Activated naive CD4-positive, alpha-beta T cell treated with anti-CD3 and anti-CD28 coated beads, Interleukin-2, amount 50 U/mL, for 24 hours (primary cell): ENCODE measurements at regions not wholly inside any gene's neighbourhood (a gene's known extent, or its start where the extent isn't known, plus 50 kb on each side); places are given as distances from the start of the nearest gene placed in this dataset.
"Not testable (repeated sequence)": the region's sequence is repeated elsewhere in the genome, so short reads cannot be mapped to it uniquely, and the experiment has no call there.

ENCODE experiments used
- H3K27ac Mint-ChIP-seq: one replicate; pipeline ENCODE4 v1.8.0; 2021; ENCODE audit warnings: mild to moderate bottlenecking, mixed read lengths
- H3K27me3 Mint-ChIP-seq: one replicate; pipeline ENCODE4 v1.8.0; 2021; ENCODE audit warnings: mixed read lengths
- H3K36me3 Mint-ChIP-seq: one replicate; pipeline ENCODE4 v1.8.0; 2021; ENCODE audit warnings: mixed read lengths
- H3K4me1 Mint-ChIP-seq: one replicate; pipeline ENCODE4 v1.8.0; 2021; ENCODE audit warnings: mixed read lengths
- H3K4me3 Mint-ChIP-seq: one replicate; pipeline ENCODE4 v1.8.0; 2021; ENCODE audit warnings: mild to moderate bottlenecking, mixed read lengths
- H3K9me3 Mint-ChIP-seq: one replicate; pipeline ENCODE4 v1.8.0; 2021; ENCODE audit warnings: mixed read lengths

DNA sequence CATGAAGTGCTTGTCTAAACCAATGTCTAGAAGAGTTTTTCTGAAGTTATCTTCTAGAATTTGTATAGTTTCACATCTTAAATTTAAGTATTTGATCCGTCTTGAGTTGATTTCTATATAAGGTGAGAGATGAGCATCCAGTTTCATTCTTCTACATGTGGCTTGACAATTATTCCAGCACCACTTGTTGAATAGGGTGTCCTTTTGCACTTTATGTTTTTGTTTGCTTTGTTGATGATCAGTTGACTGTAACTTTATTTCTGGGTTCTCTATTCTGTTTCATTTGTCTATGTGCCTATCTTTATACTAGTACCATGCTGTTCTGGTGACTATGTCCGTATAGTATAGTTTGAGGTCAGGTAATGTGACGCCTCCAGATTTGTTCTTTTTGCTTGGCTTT, 426.6 kb upstream of the CHRM2 start:
- H3K4me1 Mint-ChIP-seq, result no peaks in the 10 kb centered on the region
- H3K4me3 Mint-ChIP-seq, result no peak overlapping the region
- peaks cover 31% of the 10 kb centered on the region for H3K9me3 Mint-ChIP-seq
- H3K27ac Mint-ChIP-seq, result no peak overlapping the region
- no peaks in the 10 kb centered on the region for H3K27me3 Mint-ChIP-seq
- H3K36me3 Mint-ChIP-seq, result no peaks in the 10 kb centered on the region

DNA sequence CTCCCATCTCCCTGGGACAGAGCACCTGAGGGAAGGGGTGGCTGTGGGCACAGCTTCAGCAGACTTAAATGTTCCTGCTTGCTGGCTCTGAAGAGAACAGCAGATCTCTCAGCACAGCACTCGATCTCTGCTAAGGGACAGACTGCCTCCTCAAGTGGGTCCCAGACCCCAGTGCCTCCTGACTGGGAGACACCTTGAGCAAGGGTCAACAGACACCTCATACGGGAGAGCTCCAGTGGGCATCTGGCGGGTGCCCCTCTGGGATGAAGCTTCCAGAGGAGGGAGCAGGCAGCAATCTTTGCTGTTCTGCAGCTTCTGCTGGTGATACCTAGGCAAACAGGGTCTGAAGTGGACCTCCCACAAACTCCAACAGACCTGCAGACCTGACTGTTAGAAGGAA, 436.7 kb upstream of the CHRM2 start:
- H3K9me3 Mint-ChIP-seq, H3K27ac Mint-ChIP-seq, H3K4me3 Mint-ChIP-seq, H3K27me3 Mint-ChIP-seq, H3K36me3 Mint-ChIP-seq, H3K4me1 Mint-ChIP-seq: not testable (repeated sequence)

DNA sequence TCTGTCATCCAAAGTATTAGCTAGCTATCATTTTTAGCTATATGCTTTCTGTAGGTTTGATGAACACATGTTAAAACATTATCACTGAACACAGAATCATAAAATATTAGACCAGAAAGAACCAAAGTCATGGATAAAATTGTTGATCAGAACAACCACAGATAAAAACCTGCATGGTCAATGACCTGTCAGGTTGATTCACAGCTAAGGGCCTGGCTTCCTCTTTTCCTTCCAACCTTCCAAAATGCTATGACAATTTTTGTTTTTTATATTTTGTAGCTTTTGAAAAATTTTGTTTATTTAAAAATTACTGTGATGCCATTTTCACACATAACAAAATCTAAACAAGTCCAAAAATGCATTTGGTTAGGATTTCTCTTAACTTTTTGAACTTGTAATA, 444.4 kb upstream of the CHRM2 start:
- no peak overlapping the region for H3K27ac Mint-ChIP-seq
- H3K36me3 Mint-ChIP-seq, result no peaks in the 10 kb centered on the region
- no peaks in the 10 kb centered on the region for H3K27me3 Mint-ChIP-seq
- H3K4me3 Mint-ChIP-seq, result no peak overlapping the region
- H3K4me1 Mint-ChIP-seq, result no peaks in the 10 kb centered on the region
- H3K9me3 Mint-ChIP-seq, result peaks cover 16% of the 10 kb centered on the region

DNA sequence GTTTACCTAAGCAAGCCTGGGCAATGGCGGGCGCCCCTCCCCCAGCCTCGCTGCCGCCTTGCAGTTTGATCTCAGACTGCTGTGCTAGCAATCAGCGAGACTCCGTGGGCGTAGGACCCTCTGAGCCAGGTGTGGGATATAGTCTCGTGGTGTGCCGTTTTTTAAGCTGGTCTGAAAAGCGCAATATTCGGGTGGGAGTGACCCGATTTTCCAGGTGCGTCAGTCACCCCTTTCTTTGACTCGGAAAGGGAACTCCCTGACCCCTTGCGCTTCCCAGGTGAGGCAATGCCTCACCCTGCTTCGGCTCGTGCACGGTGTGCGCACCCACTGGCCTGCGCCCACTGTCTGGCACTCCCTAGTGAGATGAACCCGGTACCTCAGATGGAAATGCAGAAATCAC, 442.6 kb upstream of the MTPN start:
- not testable (repeated sequence) for H3K27me3 Mint-ChIP-seq, H3K4me1 Mint-ChIP-seq, H3K36me3 Mint-ChIP-seq, H3K4me3 Mint-ChIP-seq, H3K27ac Mint-ChIP-seq
- H3K9me3 Mint-ChIP-seq, result peaks cover 10% of the 10 kb centered on the region

DNA sequence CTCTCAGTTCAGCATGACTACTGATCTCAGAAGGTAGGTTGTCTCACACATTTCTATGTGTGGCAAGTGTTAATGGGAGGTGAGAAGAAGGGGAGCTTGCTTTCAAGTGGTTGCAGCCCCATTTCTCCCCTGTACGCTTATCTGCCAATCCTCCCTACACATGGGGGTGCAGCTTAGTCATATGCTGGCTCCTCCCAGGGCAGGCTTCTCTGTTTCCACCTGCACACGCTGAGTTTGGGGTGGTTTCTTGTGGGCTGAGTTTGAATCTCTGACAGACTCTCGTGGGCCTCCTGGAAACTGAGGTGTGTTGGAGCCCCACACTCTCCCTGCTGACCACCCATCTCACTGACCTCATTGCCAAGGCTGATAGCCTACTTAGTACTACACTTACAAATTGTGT, 435.8 kb upstream of the MTPN start:
- Mint-ChIP-seq H3K27me3 (no peaks in the 10 kb centered on the region), H3K9me3 (no peaks in the 10 kb centered on the region), H3K36me3 (no peaks in the 10 kb centered on the region), H3K27ac (no peak overlapping the region), H3K4me3 (no peak overlapping the region), H3K4me1 (no peaks in the 10 kb centered on the region)

DNA sequence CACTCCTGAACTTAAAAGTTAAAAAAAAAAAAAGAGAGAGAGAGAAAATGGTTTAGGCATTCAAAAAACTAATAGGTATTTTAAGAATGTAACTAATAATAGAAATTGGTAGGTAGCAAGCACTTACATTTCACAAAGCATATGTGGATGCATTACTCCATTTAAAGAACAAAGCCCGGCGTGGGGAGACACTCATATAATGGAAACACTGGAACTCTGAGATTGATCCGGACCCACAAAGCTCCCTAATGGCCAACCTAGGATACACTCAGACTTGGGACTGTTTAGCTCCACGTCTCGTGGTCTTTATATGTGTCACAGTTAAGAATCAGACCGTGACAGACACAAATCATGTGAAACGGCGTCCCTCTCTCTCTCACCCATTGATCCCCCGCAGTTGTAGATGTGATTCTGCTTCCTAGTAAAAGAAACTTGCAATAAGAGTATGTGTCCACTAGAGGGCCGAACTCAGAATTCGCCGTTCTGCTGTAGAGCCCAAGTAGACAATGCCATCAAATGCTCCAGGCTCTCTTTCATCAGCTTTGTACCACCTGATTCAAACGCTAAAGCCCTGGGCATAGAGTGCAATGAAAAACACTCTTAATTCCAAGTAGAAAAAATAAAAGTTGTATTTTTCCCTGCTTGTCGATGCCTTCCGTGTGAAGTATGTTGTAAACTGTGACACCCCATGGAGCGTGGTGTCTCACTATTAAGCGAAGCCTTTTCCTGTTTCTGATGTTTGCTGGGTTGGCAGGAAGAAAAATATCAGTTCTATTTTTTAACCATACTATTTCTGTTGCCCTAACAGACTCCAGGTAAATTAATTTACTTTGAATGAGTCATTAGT, 429.0 kb upstream of the MTPN start:
- Mint-ChIP-seq H3K9me3 (peaks cover 4% of the 10 kb centered on the region), H3K27ac (no peak overlapping the region), H3K4me1 (peaks cover 10% of the 10 kb centered on the region), H3K4me3 (no peak overlapping the region), H3K27me3 (peaks cover 3% of the 10 kb centered on the region), H3K36me3 (no peaks in the 10 kb centered on the region)

DNA sequence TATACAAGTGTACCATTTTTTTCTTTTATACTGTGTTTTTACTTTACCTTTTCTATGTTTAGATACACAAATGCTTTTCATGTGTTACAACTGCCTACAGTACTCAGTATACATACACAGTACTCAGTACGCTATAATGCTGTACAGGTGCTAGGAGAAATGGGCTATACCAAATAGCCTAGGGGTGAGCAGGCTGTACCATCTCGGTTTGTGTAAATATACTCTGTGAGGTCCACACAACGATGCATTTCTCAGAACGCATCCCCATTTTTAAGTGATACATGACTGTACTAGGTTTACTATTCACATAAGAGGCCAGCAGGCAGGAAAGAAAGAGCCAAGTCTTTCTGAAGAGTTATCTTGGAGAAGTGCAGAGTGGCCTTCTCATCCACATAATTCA, 426.4 kb upstream of the MTPN start:
- H3K27me3 Mint-ChIP-seq, result peaks cover 3% of the 10 kb centered on the region
- peaks cover 10% of the 10 kb centered on the region for H3K4me1 Mint-ChIP-seq
- H3K36me3 Mint-ChIP-seq, result no peaks in the 10 kb centered on the region
- H3K27ac Mint-ChIP-seq, result no peak overlapping the region
- no peak overlapping the region for H3K4me3 Mint-ChIP-seq
- peaks cover 4% of the 10 kb centered on the region for H3K9me3 Mint-ChIP-seq

DNA sequence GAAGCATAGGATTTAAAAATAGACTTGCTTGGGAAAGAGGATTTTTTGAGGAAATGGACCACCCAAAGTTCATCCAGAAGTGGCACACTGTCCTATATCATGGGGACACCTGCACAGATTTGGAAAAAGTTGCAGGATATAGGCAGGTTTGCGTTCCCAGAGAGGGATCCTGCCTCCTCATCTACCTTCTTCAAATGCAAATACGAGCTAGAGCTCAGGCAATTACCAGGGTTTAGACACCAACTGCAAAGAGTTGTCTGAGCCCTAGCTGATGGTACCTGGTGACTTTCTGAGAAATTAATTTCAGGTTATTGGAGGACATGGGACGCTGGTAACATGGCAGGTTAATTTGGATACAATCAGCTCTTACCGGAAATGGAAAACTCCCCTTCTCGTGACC, 423.7 kb upstream of the MTPN start:
- Mint-ChIP-seq H3K27me3 (peaks cover 2% of the 10 kb centered on the region), H3K27ac (no peak overlapping the region), H3K4me1 (peaks cover 3% of the 10 kb centered on the region), H3K4me3 (no peak overlapping the region), H3K9me3 (peaks cover 4% of the 10 kb centered on the region), H3K36me3 (no peaks in the 10 kb centered on the region)

DNA sequence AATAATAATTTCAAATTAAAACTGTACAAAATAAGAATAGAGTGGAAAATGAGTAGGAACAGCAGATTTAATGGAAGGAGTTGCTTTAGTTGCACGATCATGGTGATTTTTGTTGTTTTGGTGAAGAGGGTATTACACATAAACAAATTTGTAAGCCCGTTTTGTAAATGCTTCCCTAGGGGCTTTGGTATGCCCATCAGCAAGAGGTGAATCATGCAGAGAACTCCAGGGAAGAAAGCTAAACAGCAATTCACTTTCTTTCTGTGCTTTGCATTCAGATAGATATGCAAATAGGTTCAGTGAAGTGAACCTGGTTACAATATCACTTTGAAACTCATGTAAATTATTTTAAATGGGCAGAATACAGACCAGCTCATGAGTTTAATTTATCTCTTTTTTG, 422.2 kb upstream of the MTPN start:
- Mint-ChIP-seq H3K4me3 (no peak overlapping the region), H3K4me1 (no peaks in the 10 kb centered on the region), H3K36me3 (no peaks in the 10 kb centered on the region), H3K27me3 (no peaks in the 10 kb centered on the region), H3K9me3 (no peaks in the 10 kb centered on the region), H3K27ac (no peak overlapping the region)

DNA sequence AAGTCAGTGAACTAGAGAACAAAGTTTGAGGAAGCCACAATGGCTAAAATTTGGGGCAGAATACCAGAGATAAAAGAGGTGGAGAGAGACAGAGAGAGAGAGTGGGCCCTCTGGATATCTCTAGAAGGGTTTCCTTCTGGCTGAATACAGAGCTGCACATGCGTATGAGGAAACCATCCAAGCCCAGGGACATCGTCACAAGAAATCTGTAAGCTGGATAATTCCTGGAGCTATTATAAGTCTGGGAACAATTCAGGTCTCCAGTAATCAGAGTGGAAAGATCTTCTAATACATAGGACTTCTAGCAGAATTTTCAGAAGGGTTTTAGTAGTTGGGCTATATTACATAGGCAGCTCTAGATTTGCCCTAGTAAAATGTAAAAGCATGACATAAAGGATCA, 415.7 kb upstream of the MTPN start:
- H3K27ac Mint-ChIP-seq, result no peak overlapping the region
- no peak overlapping the region for H3K4me3 Mint-ChIP-seq
- H3K9me3 Mint-ChIP-seq, result no peaks in the 10 kb centered on the region
- no peaks in the 10 kb centered on the region for H3K4me1 Mint-ChIP-seq
- H3K27me3 Mint-ChIP-seq, result no peaks in the 10 kb centered on the region
- no peaks in the 10 kb centered on the region for H3K36me3 Mint-ChIP-seq

DNA sequence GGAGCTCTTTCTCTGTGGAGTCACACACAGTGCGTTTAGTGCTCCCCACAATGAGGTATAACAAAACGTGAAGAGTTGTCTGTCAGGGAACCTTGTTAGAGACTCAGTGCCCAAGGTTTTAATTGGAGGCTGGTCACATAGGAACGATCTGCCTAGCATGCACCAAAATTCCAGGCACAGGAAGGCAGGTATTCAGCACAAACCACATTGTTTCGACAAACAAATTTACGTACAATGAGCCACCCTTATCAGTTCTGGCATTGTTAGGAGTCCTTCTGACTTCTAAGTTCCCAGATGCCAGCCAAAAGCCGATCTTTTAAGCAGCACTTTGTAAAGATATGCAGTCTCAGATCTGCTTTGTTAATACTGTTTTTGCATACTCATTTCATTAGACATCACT, 414.2 kb upstream of the MTPN start:
- Mint-ChIP-seq H3K27me3 (no peaks in the 10 kb centered on the region), H3K9me3 (no peaks in the 10 kb centered on the region), H3K4me1 (no peaks in the 10 kb centered on the region), H3K4me3 (no peak overlapping the region), H3K27ac (no peak overlapping the region), H3K36me3 (no peaks in the 10 kb centered on the region)

DNA sequence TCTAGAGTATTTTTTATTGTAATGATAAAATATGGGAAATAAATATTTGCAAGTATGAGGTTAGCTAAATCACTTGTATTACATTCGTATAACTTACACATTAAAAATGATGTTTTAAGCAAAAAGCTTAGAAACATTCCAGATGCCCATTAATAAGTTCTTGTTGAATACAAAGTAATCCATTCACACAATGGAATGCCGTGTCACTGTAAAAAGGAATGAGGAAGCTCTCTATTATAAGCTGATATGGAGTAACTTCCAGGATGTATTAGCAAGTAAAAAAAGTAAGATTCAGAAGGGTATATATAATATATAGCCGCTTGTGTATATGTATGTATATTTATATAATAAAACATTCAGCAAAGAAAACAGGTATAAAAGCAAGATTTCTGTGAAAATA, 412.8 kb upstream of the MTPN start:
- Mint-ChIP-seq H3K4me3 (no peak overlapping the region), H3K27ac (no peak overlapping the region), H3K36me3 (no peaks in the 10 kb centered on the region), H3K4me1 (no peaks in the 10 kb centered on the region), H3K9me3 (no peaks in the 10 kb centered on the region), H3K27me3 (no peaks in the 10 kb centered on the region)

DNA sequence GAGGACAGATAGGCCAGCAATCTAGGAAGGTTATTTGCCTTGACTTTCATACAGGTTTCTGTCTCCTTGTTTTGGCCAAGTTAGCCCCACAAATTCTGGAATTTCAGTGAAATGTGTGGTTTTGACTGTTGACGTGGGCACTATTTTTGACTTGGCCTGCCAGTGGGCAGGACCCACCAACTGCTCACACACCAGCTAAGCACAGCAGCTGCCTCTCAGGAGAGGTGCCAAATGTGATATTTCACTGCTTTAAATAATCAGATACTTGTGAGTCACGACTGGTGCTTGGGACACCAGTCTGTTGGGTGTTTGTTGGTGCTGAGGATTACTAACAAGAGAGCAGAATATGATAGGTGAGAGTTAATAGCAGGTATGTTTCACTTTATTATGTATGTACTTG, 409.7 kb upstream of the MTPN start:
- no peaks in the 10 kb centered on the region for H3K36me3 Mint-ChIP-seq
- no peaks in the 10 kb centered on the region for H3K4me1 Mint-ChIP-seq
- H3K9me3 Mint-ChIP-seq, result no peaks in the 10 kb centered on the region
- no peaks in the 10 kb centered on the region for H3K27me3 Mint-ChIP-seq
- no peak overlapping the region for H3K27ac Mint-ChIP-seq
- H3K4me3 Mint-ChIP-seq, result no peak overlapping the region

DNA sequence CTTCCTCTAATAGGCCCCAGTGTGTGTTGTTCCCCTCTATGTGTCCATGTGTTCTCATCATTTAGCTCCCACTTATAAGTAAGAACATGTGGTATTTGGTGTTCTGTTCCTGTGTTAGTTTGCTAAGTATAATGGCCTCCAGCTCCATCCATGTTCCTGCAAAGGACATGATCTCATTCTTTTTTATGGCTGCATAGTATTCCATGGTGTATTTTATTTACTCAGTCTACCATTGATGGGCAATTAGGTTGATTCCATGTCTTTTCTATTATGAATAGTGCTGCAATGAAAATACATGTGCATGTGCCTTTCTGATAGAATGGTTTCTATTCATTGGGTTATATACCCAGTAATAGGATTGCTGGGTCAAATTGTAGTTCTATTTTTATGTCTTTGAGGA, 394.2 kb upstream of the MTPN start:
- H3K4me3 Mint-ChIP-seq, H3K36me3 Mint-ChIP-seq, H3K9me3 Mint-ChIP-seq, H3K27me3 Mint-ChIP-seq, H3K4me1 Mint-ChIP-seq, H3K27ac Mint-ChIP-seq: not testable (repeated sequence)

DNA sequence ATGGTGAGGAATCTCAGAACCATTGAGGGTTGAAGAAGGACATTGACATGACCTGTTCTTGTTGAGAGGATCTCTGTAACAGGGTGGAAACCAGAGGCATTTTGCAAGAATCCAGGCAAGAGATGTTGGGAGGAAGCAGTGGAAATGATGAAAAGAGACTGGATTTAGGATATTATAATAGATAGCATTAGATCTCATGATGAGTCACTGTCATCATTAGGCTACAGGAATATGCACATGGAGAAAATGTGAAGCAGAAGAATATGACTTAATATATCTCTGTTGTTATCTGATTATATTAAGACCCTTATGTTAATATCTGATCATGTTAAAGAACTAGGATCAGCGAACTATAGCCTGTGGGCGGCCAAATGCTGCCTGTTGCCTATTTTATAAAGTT, 393.0 kb upstream of the MTPN start:
- Mint-ChIP-seq H3K9me3 (no peaks in the 10 kb centered on the region), H3K36me3 (no peaks in the 10 kb centered on the region), H3K4me1 (no peaks in the 10 kb centered on the region), H3K27me3 (no peaks in the 10 kb centered on the region), H3K4me3 (no peak overlapping the region), H3K27ac (no peak overlapping the region)

DNA sequence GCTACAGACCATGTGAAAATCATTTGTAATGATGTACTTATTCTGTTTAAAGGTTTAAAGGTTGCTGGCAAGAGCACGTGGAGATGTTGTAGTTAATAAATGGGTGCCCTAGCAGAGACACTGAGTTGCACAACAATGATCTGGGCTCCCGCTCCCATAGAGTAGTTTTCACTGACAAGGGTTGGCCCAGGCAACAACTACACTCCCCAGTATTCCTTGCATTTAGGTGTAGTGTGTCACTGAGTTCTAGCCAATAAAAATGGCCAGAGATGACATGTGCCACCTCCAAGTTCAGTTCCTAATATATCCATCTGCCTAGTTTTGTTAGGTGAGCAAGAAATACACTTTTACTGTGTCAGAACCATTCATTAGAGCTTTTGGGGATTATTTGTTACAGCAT, 392.1 kb upstream of the MTPN start:
- Mint-ChIP-seq H3K4me1 (no peaks in the 10 kb centered on the region), H3K36me3 (no peaks in the 10 kb centered on the region), H3K4me3 (no peak overlapping the region), H3K27ac (no peak overlapping the region), H3K9me3 (no peaks in the 10 kb centered on the region), H3K27me3 (no peaks in the 10 kb centered on the region)

DNA sequence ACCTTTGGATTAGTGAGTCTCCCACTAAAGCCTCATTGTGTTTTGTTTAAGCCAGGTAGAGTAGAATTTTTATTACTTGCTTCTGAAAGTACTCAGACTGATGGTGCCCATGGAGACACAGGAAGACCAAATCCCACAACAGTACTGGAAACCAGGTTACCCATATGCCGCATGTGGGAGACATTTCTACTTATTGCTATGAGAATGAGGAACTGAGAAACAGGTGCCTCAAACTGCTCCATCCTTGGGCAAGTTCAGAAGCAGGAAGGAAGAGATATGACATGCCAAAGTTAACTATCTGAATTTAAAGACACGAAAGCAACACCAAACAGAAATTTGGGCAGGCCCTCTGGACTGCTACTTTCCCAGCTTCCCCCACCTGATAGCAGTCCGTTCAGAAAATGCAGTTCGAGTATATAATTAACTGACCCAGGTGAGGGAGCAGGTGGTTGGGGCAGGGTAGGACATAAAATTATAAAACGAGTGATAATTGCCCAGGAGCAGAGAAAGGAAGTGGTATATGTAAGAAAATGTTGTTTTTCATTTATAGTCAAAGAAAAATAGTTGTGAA, 382.3 kb upstream of the MTPN start:
- peaks cover under 1% of the 10 kb centered on the region for H3K9me3 Mint-ChIP-seq
- H3K27me3 Mint-ChIP-seq, result peaks cover 1% of the 10 kb centered on the region
- H3K4me1 Mint-ChIP-seq, result no peaks in the 10 kb centered on the region
- no peaks in the 10 kb centered on the region for H3K36me3 Mint-ChIP-seq
- no peak overlapping the region for H3K4me3 Mint-ChIP-seq
- no peak overlapping the region for H3K27ac Mint-ChIP-seq
